NCI-H345 treated with DMSO at 0.1 percent for 48 hours (cell line): ENCODE measurements at regions not wholly inside any gene's neighbourhood (a gene's known extent, or its start where the extent isn't known, plus 50 kb on each side); places are given as distances from the start of the nearest gene placed in this dataset.

Source experiments
- DNase-seq: peaks from one replicate; lab custom pipeline; 2025; ENCODE audit not compliant: unreplicated experiment; lab: John Stamatoyannopoulos, UW

DNA sequence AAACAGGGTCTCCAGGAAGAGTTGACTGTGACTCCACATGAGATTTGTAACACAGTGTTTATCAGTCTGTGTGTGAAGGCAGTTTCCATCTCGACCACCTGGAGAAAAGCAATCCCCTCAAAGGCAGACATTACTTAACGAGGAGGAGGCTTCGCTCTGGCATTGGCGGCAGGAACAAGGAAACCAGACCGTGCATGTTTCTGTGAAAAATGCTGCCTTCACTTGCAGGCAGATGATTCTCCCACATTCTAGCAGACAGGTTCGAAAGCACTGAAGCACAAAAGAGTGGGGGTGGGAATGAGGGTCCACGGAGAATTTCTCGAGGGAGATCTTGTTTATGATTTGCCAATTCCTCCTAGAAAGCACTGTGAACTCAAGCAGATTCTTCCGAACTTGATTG lies 414.0 kb downstream of the SLC4A3 start:
- no peak for DNase-seq

DNA sequence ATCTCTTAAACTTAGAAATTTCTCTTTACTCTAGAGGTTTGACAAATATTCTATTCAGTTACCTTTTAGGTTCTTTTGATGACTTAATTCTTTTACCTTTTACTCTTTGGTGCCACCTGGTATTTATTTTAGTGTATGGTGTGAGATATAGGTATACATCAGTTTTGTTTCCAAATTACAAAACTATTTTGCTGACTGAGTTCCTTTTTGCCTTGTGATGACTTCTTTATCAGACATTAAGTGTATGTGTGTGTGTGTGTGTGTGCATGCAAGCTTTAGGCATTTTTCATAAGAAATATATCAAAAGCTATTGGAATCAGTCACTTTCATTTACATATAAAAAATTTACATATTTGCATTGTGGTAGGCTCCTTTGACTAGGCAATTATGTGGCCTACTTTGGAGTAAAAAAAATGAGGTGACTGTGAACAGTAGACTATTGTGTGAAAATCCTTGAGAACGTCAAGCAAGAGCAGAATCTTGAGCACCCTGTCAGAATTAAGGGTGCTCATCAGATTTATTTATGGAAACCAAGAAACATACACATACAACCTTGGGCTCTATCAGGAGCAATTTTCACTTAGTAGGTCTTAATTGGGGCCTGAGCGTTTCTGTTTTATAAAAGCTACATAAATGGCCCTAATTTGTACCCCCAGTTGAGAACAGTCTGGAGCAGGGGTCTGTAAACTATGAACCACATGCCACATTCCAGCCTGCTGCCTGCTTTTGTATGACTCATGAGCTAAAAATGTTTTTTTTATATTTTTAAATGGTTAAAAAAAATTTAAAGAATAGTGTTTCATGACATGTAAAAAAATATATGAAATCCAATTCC lies 415.9 kb downstream of the SLC4A3 start:
- DNase-seq, result no peak

DNA sequence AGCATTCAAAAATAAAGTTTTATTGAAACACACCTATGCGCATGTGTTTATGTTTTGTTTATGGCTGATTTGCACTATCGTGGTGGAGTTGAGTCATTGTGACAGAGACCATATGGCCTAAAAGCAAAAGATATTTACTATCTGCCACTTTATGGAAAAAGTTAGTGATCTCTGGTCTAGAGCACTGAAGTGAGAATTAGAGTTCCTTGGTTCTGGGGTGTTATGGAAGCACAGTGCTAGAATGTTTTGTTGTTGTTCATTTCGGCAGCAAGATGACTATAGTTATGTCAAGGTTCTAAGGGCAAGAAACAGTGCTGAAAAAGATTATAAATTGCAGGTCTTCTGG lies 416.5 kb downstream of the SLC4A3 start:
- no peak for DNase-seq

- DNase-seq, result no peak
Observed at GRCh38 chr2:220044383-220044782, 417.0 kb downstream of the SLC4A3 start.

DNA sequence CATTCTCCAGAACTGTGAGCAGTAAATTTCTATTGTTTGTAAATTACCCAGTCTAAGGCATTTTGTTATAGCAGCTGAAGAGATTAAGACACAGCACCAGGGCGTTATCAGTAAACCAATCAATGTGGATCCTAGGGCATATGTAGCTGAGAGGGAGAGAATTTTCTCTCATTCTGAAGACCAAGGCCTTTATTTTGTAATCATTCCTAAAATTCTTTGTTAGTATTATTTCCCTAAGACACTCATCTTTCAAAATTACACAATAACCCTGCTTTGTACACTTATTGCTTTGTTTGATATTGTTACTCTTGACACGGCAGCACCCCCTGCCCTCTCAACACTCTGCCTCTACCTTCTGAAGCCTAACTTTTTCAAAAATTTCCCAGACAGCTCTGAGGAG lies 419.1 kb downstream of the SLC4A3 start:
- no peak for DNase-seq

DNA sequence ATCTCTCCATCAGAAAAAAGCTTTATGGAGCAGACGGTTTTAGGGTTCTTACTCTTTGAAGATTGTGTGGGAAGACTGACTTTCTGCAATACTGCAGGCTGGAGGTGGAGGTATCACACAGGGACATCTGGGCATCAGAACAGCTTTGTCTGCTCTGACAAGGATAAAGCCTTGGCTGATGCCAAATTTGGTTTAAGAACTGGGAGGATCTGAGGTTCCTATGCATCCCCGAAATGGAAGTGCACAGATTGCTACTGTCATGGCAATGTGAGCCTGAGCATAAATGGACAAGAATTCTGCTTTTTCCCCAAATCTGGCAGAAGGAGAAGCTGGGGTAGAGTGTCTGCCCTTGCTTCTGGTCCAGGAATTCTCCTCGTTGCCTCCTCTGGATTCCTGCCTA lies 424.3 kb downstream of the SLC4A3 start:
- DNase-seq, result no peak

GRCh38 chr2:220053919-220054318 lies 426.5 kb downstream of the SLC4A3 start:
- DNase-seq, result no peak

DNA sequence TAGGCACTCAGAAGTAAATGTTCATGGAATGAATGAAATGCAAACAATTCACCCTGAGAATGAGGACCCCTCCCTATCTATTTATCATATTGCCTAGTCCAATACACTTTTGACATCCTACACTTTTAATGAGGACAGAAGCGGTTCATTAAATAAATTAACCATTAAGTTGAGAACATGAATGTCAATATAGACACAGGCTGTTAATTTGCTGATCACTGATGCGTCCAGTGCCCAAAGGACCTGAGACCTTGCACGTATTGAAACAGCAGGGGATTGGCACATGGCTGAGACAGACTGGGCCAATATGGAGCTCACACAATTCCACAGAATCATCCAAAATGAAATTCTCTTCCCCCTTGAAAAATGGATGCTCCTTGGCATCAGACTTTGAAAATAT lies 430.0 kb downstream of the SLC4A3 start:
- no peak for DNase-seq

GRCh38 chr2:220057916-220058315 lies 430.5 kb downstream of the SLC4A3 start:
- DNase-seq, result no peak

DNA sequence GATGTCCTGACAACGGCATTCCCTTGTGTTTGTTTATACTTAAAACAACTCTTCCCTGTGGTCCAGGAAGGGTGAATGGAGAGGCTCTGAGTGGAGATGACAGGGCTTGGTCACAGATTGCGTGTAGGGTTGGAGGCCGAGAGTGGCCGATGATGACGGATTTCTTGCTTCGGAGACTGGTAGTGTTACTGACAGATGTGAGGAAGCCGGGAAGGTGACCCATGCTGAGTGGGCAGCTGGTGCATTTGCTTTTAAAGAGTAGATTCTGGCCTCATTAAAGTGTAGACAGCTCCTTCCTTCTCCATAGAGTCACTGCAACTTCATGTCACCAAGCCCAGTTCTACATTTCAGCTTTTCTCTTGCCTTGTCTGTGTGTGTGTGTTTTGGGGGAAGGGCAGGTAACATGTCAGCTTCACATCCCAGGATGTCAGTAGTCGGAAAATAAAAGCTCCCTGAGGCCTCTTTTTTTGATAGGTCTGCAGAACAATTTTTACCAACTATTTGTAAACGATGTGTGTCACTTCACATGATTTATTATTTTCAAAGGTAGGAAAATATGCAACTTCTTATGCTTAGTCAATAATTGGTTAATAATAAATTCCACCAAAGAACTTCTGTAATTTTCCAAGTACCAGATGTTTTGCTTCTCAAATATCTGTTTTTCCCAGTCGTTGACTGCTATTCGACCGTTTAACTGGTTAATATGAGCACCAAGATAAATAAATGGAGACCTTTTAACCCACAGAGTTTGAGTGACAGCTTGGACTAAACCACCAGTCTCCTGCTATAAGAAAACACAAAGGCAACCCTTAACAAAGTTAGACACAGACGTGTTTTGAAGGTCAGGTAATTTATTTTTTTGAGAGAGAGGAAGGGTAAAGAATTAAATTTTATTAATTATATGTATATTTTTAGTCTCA lies 436.9 kb downstream of the SLC4A3 start:
- no peak for DNase-seq

GRCh38 chr2:220065581-220065980 lies 438.2 kb downstream of the SLC4A3 start:
- no peak for DNase-seq

- no peak for DNase-seq
Observed at GRCh38 chr2:220068846-220069245, 441.4 kb downstream of the SLC4A3 start.

DNA sequence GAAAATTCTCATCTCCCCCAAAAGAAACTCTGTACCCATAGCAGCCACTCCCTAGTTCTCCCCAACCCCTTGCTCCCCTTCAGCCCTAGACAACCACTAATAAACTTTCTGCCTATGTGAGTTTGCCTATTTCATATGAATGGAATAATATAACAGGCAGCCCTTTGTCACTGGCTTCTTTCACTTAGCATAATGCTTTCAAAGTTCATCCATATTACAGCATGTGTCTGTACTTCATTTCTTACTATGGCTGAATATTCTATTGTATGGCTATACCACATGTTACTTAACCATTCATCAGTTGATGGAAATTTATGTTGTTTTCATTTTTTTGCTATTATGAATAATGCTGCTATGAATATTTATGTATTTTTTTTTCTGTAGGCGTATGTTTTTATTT lies 442.9 kb downstream of the SLC4A3 start:
- no peak for DNase-seq

DNA sequence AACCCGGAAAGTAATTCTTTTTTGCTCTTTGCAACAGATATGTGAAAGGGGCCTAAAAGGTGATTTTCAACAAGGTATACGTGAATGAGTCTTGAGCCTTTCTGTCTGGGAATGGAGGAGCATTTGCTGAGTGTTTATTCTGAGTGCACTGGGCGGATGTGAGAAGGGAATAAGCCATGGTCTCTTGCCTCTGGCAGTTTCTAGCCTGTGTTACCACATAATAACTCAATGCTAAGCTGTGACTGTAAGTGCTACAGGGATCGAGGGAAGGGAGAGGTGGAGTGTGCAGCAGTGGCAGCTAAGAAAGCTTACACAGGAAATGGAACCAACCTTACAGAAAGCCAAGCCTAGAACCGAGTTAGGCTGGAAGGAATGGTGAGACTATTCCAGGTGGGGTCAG lies 444.3 kb downstream of the SLC4A3 start:
- no peak for DNase-seq

DNA sequence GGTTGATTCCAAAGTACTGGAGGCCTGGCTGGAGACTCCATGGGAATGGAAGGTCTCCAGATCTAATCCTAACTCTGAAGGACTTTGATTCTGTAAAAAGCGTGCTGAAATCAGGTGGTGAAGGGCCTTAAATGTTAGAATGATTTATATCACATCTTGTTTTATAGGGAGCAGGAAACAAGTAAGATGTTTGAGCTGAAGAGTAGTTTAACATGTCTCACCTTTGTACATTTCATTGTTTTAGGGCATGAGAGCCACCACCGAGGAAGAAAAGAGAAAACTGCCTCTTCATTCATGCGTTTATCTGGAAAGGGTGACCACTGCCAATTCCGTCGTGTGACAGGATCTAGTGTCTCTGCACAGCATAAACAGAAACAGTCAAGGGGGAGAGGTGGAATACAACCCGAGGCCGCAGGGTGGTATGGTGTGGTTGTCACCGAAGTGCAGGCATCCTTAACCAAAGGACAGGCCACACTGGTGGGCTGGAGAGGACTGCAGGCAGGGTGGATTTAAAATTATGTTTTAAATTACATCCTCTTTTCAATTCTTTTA lies 445.3 kb downstream of the SLC4A3 start:
- no peak for DNase-seq

- DNase-seq, result no peak
Observed at GRCh38 chr2:220075835-220076234, 448.4 kb downstream of the SLC4A3 start.

DNA sequence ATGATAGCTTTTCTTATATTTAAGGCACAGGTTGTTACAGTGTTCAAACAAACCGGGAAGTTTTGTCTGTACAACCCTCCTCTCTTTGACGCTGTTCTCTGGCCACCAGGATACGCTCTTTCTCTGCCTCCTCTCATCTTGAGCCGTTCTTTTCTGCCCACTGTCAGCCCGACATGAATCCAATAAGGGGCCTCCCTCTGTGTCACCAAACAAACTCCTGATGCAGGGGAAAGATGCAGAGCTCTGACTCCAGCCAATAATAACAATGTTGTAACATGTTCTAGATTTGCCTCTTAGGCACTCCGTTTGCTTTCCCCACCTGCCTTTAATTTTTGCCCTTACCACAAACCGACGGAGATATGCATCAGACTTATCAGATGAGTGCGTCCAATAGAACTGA lies 449.3 kb downstream of the SLC4A3 start:
- peak; percentile 9 for DNase-seq

- no peak for DNase-seq
Observed at GRCh38 chr2:220077488-220077887, 450.1 kb downstream of the SLC4A3 start.

DNA sequence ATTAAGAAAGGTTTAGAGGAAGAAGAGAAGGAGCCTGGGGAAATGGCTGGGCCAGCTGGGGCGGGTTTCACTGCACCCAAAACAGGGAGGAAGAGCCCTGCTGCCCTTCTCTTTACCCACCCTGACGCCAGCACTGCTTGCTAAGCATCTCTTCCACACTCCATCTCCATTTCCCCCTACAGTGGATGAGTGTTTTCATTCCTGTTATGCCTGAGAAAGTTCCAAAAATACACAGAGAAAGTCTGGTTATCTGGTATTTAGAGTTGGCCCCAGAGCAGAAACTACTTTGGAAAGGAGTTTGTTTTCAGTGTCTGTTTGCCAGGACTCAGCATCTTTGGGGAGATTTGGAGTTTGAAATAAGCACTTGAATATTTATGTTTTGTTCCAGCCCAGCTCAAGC lies 451.0 kb downstream of the SLC4A3 start:
- DNase-seq, result no peak

GRCh38 chr2:220079595-220079994 lies 452.2 kb downstream of the SLC4A3 start:
- DNase-seq, result no peak

DNA sequence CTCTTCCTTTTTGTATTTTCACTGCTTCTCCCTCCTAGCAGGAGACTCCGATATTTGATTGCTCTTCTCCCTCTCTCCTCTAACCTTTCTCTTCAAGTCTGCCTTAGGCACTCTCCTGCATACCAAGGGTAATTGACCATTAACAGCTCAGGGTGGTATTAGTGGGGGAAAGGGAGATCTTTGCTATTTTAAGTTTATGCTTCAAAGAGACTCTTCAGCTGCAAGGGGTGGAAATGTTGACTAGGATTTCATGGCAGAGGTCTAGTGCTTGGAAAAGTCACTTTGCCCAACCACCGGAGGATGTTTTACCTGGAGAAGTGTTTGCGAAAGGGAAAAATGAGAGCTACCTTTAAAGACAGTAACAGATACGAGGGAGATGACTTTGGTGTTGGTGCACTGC lies 453.7 kb downstream of the SLC4A3 start:
- no peak for DNase-seq

DNA sequence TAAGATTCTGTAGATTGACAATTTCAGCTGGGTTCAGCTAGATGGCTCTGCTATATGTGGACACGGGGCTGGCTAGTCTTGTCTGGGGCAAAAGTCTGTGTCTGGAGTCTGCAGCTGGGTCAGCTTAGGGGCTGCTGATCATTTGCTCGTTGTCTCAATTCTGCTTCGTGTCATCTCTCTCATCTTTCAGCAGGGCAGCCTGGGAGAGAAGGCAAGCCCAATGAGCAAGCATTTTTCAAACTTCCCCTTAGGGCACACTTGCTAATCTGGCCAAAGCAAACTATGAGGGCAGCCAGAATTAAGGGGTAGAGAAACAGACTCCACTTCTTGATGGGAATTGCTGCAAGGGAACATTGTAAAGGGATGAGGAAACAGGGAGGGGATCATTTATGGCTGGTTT lies 462.6 kb downstream of the SLC4A3 start:
- no peak for DNase-seq
